ENCODE measurements at regions not wholly inside any gene's neighbourhood (a gene's known extent, or its start where the extent isn't known, plus 50 kb on each side); places are given as distances from the start of the nearest gene placed in this dataset.
"Not testable (repeated sequence)": the region's sequence is repeated elsewhere in the genome, so short reads cannot be mapped to it uniquely, and the experiment has no call there.

- 56 to 79% methylated on average over 4 of the region's 4 CpGs for WGBS, 2 donors
- TF ChIP-seq CTCF (IDR thresholded peaks at IDR 0.05; ENCODE audit: control extremely low read depth, extremely low read depth), result no peak
- no peak overlapping the region for H3K4me3 ChIP-seq
- no peaks in the 10 kb centered on the region for H3K4me1 ChIP-seq (ENCODE audit: control insufficient read depth in 5 of 5, insufficient read depth in 5 of 5, low read length in 5 of 5)
- no peak for ATAC-seq (ENCODE audit: insufficient read depth, low FRiP score)
- H3K36me3 ChIP-seq (ENCODE audit: control insufficient read depth in 4 of 4, insufficient read depth in 4 of 4, low read length in 4 of 4), result no peaks in the 10 kb centered on the region
- H3K9me3 ChIP-seq (ENCODE audit: control insufficient read depth in 4 of 4, insufficient read depth in 3 of 4, low read length in 3 of 4), result no peaks in the 10 kb centered on the region
- DNase-seq, result no peak
- H3K27me3 ChIP-seq (ENCODE audit: control insufficient read depth in 3 of 3, insufficient read depth in 3 of 3, low read length in 2 of 3), result no peaks in the 10 kb centered on the region
- H3K27ac ChIP-seq (ENCODE audit: low read depth in 1 of 2, low read length in 1 of 2), result no peak overlapping the region
- no peak overlapping the region for H3K9ac ChIP-seq (ENCODE audit: insufficient read depth in 1 of 2, low read length in 2 of 2)
These were observed 353.8 kb upstream of the IZUMO3 start for GRCh38 chr9:24899463-24899862.

- Histone ChIP-seq H3K4me3 (no peak overlapping the region), H3K36me3 (ENCODE audit: control insufficient read depth in 4 of 4, insufficient read depth in 4 of 4, low read length in 4 of 4) (no peaks in the 10 kb centered on the region), H3K27ac (ENCODE audit: low read depth in 1 of 2, low read length in 1 of 2) (no peak overlapping the region), H3K9ac (ENCODE audit: insufficient read depth in 1 of 2, low read length in 2 of 2) (no peak overlapping the region), H3K27me3 (ENCODE audit: control insufficient read depth in 3 of 3, insufficient read depth in 3 of 3, low read length in 2 of 3) (no peaks in the 10 kb centered on the region), H3K9me3 (ENCODE audit: control insufficient read depth in 4 of 4, insufficient read depth in 3 of 4, low read length in 3 of 4) (no peaks in the 10 kb centered on the region), H3K4me1 (ENCODE audit: control insufficient read depth in 5 of 5, insufficient read depth in 5 of 5, low read length in 5 of 5) (no peaks in the 10 kb centered on the region)
- TF ChIP-seq CTCF (IDR thresholded peaks at IDR 0.05; ENCODE audit: control extremely low read depth, extremely low read depth), result no peak
- no peak for ATAC-seq (ENCODE audit: insufficient read depth, low FRiP score)
- 87 to 92% methylated on average over 15 of the region's 15 CpGs for WGBS, 2 donors
- no peak for DNase-seq
These were observed 352.1 kb upstream of the IZUMO3 start for GRCh38 chr9:24897826-24898225.

- Histone ChIP-seq H3K4me1 (ENCODE audit: control insufficient read depth in 5 of 5, insufficient read depth in 5 of 5, low read length in 5 of 5) (no peaks in the 10 kb centered on the region), H3K4me3 (no peak overlapping the region), H3K36me3 (ENCODE audit: control insufficient read depth in 4 of 4, insufficient read depth in 4 of 4, low read length in 4 of 4) (no peaks in the 10 kb centered on the region), H3K9ac (ENCODE audit: insufficient read depth in 1 of 2, low read length in 2 of 2) (no peak overlapping the region), H3K27me3 (ENCODE audit: control insufficient read depth in 3 of 3, insufficient read depth in 3 of 3, low read length in 2 of 3) (no peaks in the 10 kb centered on the region), H3K9me3 (ENCODE audit: control insufficient read depth in 4 of 4, insufficient read depth in 3 of 4, low read length in 3 of 4) (no peaks in the 10 kb centered on the region), H3K27ac (ENCODE audit: low read depth in 1 of 2, low read length in 1 of 2) (no peak overlapping the region)
- ATAC-seq (ENCODE audit: insufficient read depth, low FRiP score) (no peak), DNase-seq (no peak)
- TF ChIP-seq CTCF (IDR thresholded peaks at IDR 0.05; ENCODE audit: control extremely low read depth, extremely low read depth), result no peak
- WGBS, 2 donors, result 88 to 89% methylated on average over 3 of the region's 3 CpGs
These were observed 335.7 kb upstream of the IZUMO3 start for GRCh38 chr9:24881361-24881760.

GRCh38 chr9:24879591-24879990, 333.9 kb upstream of the IZUMO3 start:
- no peak overlapping the region for H3K9ac ChIP-seq (ENCODE audit: insufficient read depth in 1 of 2, low read length in 2 of 2)
- H3K4me1 ChIP-seq (ENCODE audit: control insufficient read depth in 5 of 5, insufficient read depth in 5 of 5, low read length in 5 of 5), result no peaks in the 10 kb centered on the region
- 64 to 70% methylated on average over 2 of the region's 2 CpGs for WGBS, 2 donors
- ATAC-seq (ENCODE audit: insufficient read depth, low FRiP score), result no peak
- TF ChIP-seq CTCF (IDR thresholded peaks at IDR 0.05; ENCODE audit: control extremely low read depth, extremely low read depth), result no peak
- no peak overlapping the region for H3K27ac ChIP-seq (ENCODE audit: low read depth in 1 of 2, low read length in 1 of 2)
- no peak overlapping the region for H3K4me3 ChIP-seq
- no peaks in the 10 kb centered on the region for H3K36me3 ChIP-seq (ENCODE audit: control insufficient read depth in 4 of 4, insufficient read depth in 4 of 4, low read length in 4 of 4)
- H3K9me3 ChIP-seq (ENCODE audit: control insufficient read depth in 4 of 4, insufficient read depth in 3 of 4, low read length in 3 of 4), result no peaks in the 10 kb centered on the region
- DNase-seq, result no peak
- H3K27me3 ChIP-seq (ENCODE audit: control insufficient read depth in 3 of 3, insufficient read depth in 3 of 3, low read length in 2 of 3), result no peaks in the 10 kb centered on the region

- not testable (repeated sequence) for H3K27me3 ChIP-seq (ENCODE audit: control insufficient read depth in 3 of 3, insufficient read depth in 3 of 3, low read length in 2 of 3); H3K9me3 ChIP-seq (ENCODE audit: control insufficient read depth in 4 of 4, insufficient read depth in 3 of 4, low read length in 3 of 4); H3K9ac ChIP-seq (ENCODE audit: insufficient read depth in 1 of 2, low read length in 2 of 2); H3K36me3 ChIP-seq (ENCODE audit: control insufficient read depth in 4 of 4, insufficient read depth in 4 of 4, low read length in 4 of 4); DNase-seq; H3K4me3 ChIP-seq; H3K4me1 ChIP-seq (ENCODE audit: control insufficient read depth in 5 of 5, insufficient read depth in 5 of 5, low read length in 5 of 5); H3K27ac ChIP-seq (ENCODE audit: low read depth in 1 of 2, low read length in 1 of 2); ATAC-seq (ENCODE audit: insufficient read depth, low FRiP score)
- WGBS, 2 donors, result 55 to 57% methylated on average over 1 of the region's 1 CpG
These were observed 310.9 kb upstream of the IZUMO3 start for GRCh38 chr9:24856601-24857000.

Measured in lung (tissue), 11 donors.